ENCODE measurements at regions not wholly inside any gene's neighbourhood (a gene's known extent, or its start where the extent isn't known, plus 50 kb on each side); places are given as distances from the start of the nearest gene placed in this dataset.

DNA sequence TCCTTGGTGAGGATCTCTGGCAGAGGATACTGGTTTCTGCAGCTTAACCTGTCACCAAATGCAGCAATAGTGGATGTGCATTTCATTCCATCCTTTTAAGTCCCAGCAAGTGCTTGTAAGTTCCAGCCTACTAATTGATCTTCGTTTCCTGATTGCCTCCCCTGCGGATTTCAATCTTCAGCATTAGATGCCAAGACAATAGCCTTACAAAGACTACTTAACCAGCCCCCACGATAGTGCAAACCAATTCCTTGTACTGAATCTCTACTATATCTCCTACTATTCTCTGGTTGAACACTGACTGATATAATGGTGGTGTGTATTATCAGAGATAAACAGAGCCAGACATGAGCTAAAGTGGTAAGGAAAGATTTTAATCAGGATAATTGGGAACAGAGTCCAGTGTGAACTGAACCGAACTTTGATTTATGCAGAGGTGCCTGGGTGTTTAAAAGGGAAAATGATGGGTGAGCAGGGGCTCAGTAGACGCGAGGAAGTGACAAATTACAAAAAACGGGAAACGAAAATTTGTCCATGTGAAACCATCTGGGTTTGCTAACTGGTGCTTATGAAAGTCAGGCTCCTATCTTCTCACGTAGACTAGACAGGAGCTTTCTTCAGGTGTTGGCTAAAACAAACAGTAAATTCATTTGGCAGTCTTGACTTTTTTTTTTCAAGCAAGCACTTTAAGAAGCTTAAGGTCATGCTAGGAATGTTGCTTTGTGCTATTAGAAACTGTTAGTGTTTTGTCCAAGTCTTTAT lies 106.9 kb upstream of the ST8SIA4 start:
- TF ChIP-seq, protein P1, sequence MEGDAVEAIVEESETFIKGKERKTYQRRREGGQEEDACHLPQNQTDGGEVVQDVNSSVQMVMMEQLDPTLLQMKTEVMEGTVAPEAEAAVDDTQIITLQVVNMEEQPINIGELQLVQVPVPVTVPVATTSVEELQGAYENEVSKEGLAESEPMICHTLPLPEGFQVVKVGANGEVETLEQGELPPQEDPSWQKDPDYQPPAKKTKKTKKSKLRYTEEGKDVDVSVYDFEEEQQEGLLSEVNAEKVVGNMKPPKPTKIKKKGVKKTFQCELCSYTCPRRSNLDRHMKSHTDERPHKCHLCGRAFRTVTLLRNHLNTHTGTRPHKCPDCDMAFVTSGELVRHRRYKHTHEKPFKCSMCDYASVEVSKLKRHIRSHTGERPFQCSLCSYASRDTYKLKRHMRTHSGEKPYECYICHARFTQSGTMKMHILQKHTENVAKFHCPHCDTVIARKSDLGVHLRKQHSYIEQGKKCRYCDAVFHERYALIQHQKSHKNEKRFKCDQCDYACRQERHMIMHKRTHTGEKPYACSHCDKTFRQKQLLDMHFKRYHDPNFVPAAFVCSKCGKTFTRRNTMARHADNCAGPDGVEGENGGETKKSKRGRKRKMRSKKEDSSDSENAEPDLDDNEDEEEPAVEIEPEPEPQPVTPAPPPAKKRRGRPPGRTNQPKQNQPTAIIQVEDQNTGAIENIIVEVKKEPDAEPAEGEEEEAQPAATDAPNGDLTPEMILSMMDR (IDR thresholded peaks at IDR 0.05): no peak
- TF ChIP-seq POLR2A (IDR thresholded peaks at IDR 0.05): no peak

Measured in testis (tissue), 2 donors.